CD4-positive, alpha-beta T cell treated with Interleukin-1 beta for 1 hour (primary cell): ENCODE measurements at regions not wholly inside any gene's neighbourhood (a gene's known extent, or its start where the extent isn't known, plus 50 kb on each side); places are given as distances from the start of the nearest gene placed in this dataset.

ENCODE experiments used
- DNase-seq, 2 donors: peaks; one replicate each; pipeline ENCODE4 v3.0.0-alpha.2; 2020 to 2022

DNA sequence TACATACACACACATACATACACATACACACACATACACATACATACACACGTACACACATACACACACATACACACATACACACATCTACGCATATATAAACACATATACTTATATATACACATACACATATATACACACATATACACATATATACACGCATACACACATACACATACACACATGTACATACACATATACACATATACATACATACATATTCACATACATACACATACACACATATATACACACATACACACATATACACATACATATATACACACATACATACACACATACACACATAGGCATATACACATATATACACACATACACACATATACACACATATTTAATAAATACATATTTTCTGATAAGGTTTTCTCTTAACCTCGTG, 324.0 kb downstream of the RPS6KC1 start:
- DNase-seq = no peak

DNA sequence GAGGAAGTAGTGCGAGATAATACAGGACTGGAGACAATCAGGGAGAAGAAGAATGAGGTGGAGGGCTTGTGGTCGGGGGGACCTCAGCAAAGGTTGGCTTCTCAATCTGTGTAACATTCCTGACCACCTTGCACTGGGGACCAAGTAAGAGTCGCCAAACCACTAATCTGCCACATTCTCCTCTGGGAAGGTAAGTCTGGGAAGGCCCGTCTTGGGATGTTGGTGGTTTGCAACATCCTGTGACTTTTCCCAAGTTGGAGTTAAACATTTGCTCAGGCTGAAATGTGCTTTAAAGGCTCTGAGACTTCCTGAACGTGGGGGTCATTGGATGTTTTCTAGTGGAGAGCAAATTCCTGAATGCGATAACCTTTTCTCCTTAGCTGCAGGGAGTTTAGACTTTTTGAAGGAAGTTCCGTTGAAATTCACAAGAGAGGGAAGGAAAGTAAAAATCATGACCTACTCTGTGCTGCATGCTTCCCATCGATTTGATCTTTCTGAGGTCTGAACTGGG, 325.9 kb downstream of the RPS6KC1 start:
- no peak for DNase-seq

DNA sequence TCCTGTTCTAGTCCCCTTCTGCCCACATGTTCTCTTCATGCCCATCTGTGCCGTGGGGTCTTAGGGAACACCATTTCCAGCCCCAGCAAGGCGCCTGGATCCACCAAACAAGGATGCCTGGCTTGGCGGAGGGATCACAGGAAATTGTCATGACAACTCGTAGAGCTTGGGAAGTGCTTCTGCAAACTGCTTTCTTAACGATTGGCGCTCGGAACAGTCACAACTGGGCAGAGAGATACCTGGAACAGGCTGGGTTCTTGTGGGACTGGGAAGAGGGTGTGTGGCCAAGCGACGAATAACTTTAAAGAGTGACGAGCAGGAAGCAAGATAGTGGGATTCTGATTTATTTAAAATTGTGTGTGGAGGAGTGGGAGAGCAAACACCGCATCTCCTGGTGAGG, 329.8 kb downstream of the RPS6KC1 start:
- no peak for DNase-seq

DNA sequence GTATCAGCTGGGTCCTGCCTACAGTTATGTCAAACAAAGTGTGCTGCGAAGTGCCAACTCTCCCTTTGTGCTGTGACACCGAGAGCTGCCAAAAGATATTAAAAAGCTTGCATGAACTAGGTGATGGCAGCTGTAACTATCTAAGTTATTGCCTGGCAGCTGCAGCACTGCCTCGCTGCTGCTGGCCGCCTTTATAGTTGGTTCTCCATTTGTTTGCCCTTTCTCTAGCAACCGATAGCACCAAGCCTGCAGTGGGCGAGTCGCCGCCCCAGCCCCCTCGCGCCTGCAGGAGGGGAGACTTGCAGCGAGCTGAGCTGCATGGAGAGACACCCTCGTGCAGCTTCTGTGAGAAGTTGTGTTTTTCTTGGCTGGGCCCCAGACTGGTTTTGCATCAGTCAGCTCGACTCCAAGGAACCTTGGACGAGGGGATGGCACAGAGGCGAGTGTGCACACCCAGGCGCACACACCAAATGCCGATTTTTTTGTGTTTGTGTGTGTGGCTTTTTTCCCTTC, 330.6 kb downstream of the RPS6KC1 start:
- no peak for DNase-seq

DNA sequence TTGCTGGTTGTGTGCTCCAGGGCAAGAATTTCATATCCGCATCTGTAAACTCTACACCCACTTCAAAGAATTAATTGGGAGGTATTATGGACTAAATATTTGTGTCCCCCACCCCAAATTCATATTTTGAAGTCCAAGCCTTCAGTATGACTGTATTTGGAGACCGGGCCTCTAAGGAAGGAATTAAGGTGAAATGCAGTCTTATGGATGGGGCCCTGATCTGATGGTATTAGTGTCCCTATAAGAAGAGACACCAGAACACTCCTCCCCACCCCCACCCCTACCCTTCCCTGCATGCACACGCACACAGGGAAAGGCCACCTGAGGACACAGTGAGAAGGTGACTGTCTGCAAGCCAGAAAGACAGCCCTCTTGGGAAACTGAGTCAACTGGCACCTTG, 332.4 kb downstream of the RPS6KC1 start:
- no peak for DNase-seq

DNA sequence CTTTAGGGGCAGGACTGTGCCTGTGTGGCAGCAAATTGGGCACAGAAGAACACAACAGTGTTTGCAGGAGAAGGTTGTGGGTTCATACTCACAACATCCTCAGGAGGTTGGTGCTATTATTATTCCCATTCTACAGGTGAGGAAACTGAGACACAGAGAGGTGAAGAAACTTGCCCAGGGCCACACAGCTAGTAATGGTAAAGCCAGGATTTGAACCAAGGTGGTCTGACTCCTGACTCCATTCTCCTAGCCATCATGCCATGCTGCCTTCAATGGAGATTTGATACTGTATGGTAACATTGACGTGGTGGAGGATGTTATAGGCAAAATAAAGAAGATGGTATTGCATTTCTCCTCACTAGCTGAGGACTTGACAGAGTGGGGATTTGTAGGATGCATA, 334.2 kb downstream of the RPS6KC1 start:
- no peak for DNase-seq

DNA sequence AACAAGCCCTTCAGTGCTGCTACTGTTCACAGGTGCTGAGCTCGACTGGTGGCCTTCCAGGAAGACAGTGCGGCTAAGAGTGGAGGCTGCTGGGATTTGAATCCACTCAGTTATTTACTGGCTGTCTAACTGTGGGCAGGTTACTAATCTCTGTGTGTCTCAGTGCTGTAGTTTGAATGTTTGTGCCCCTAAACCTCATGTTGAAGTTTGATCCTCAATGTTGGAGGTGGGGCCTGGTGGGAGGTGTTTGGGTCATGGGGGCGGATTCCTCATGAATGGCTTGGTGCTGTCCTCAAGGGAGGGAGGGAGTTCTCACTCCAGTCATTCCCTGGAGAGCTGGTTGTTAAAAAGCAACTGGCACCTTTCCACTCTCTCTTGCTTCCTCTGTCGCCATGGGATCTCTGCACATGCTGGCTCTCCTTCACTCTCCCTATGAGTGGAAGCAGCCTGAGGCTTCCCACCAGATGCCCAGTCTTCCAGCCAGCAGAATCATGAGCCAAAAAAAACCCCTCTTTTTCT, 334.8 kb downstream of the RPS6KC1 start:
- no peak for DNase-seq

DNA sequence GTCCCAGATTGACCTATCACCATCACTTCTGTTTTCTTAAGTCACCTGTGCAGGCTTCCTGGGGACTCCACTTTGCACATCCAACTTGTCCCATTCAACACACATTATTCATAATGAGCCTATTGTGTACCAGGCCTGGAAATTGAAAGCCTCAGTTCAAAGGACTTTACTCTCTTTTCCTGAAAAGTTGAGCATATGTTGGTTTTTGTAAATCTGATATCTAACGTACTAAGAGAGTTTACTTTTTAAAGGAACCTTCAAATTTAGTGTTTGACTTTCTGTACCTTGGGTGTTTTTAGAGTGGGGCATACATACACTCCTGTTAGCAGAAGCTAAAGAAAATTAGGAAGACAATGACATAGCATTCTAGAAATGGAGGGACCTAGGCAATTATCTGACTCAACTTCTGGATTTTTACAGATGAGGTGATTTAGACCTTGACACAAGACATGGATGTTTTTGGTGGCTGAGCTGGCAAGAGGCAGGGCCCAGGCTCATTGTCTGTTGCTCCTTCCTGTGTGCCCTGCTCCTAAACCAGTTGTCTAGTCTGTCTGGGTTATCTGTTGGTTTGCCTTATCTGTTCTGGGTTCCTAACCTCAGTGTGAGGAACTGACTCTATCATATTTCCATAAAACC, 336.5 kb downstream of the RPS6KC1 start:
- DNase-seq = no peak

DNA sequence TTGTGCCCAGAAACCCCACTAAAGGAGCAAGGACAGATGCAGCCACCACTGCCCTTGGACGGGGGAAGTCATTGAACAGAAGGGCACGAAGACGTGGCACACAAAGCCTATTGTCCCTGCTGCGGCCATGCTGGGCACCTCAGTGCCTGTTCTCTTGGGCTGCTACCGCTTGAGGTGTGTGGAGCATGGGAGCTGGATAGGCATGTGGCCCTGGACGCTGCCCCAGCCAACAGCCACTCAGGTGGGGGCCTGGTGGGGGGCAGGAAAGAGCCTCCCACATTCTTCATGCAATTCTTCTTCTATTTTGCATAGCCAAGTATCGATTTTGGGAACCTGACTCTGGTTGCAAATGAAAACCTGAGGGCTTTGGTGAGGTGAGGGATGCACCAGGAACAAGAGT, 337.2 kb downstream of the RPS6KC1 start:
- no peak for DNase-seq

DNA sequence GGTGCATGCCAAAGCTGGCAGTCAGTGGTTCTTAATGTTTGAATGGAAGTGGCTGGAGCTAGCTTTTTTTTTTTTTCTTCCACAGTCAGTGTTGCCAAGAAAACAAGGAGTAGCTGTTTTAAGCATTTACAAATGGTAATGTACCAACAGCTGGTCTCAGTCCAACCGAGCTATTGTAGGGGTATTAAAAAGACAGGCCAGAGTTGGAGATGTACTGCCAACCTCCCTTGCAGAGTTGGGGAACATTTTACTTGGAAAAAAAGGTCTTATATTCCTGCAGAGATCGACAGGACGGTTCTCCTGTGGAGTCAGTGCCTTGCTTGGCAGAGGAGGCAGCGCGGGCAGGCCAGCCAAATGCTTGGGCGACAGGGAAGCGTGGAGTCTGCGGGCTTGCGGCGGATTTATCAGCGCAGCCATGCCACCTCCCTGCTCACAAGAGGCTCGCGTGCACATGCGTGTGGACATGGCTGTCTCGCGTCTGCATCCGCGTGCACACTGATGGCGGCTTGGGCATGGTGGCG, 338.1 kb downstream of the RPS6KC1 start:
- DNase-seq = no peak

DNA sequence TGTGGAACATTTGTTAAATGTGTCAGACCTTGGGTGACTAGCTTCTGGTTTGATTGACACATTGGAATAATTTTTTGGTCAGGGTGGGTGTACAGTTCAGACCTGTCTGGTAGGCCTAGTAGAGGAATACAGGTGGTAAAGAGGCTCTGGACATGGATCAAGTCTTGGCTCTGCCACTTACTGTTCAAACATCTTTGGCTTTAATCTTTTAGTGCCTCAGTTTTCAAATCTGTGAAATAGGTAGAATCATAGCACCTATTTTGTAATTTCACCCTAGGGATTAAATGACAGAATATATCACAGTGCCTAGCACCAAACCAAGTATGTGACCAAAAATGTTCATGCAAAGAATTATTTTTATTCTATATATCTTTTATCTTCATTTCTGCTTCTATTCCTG, 340.4 kb downstream of the RPS6KC1 start:
- DNase-seq = no peak

DNA sequence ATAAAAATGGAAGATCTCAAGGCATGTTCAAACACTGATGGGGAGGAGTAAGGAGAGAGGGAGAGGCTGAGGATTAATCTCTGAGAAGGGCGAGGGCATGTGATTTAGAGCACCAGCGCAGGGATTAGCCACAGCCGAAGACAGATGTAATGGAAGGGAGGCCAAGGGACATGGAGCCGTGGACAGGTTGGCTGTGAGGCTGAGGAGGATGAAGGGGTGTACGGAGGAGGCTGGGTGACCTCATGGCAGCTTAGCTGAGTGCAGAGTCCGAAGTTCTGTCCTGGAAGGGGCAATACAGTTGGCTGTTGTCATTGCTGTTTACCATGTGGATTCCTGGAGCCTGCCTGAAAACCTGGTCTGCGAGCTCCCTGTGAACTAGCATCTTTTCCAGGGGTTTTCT, 342.8 kb downstream of the RPS6KC1 start:
- DNase-seq = no peak

DNA sequence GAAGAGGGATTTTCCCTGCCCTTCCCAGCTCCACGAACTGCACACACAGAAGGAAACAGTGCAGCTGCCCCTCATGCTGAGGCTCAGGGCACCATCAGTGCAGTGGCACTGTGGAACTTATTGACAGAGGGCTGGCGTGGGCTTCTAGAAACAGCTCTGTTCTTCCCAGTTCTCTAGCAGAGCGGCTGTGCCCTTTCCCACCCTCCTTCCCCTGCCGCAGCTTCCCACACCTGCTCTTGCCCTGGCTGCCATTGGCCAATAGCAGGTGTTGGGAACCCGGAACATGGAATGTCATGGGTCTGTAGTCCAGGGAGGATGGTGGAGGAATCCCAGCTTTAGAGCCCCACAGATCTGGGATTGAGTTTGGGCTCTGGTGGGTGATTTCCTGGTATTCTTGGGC, 343.8 kb downstream of the RPS6KC1 start:
- no peak for DNase-seq

DNA sequence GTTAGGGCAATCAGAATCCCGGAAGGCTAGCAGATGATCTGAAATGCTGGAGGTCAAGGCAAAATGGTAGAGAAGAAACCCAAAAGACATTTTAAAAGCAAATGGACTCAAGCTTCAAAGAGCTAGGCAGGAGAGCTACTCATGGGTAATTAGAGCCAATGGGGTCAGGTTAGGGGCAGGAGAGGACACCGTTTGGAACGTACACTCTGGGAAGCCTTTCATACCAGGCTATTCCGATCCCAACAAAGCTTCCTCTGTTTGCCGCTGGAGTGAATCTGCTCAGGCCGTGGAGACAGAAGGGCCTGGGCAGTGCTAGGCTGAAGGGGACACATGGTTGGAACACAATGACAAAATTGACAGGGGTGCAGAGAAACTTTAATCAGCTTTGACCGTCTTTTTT, 346.6 kb downstream of the RPS6KC1 start:
- no peak for DNase-seq

DNA sequence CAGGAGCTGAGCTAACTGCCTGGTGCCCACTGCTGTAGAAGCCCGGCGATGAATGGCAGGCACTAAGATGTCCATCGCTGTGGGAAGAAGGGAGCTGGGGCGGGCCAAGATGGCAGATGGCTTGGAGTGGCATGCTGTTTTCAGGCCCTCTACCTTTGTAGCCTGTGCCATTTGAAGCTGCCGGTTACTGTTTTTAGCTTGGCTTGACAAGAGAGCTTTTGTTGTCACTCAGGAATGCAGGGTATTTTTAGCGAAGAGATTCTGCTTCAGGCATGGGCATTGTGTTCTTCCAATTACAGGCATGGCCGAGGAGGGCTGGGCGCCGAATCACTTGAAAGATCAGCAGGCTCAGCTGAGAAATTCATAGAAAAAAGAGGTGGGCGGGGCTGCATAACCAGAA, 348.7 kb downstream of the RPS6KC1 start:
- no peak for DNase-seq

DNA sequence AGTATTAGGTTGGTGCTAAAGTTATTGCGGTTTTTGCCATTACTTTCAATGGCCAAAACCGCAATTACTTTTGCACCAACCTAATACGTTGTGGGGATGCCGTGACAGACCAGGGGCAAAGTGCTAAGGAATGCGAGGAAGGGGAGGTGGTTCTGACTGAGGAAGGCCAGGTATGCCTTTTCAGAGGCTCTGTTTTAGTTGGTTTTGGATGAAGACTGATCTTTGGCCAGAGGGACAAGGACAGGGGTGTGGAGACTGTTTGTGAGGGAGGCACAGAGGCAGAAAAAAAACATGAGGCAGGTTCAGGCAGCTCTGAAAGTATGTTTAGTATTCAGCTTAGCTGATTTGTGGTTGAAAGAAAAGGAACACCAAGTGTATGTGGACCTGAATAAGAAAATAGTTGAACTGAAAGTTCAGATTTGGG, 358.2 kb downstream of the RPS6KC1 start:
- DNase-seq = no peak

DNA sequence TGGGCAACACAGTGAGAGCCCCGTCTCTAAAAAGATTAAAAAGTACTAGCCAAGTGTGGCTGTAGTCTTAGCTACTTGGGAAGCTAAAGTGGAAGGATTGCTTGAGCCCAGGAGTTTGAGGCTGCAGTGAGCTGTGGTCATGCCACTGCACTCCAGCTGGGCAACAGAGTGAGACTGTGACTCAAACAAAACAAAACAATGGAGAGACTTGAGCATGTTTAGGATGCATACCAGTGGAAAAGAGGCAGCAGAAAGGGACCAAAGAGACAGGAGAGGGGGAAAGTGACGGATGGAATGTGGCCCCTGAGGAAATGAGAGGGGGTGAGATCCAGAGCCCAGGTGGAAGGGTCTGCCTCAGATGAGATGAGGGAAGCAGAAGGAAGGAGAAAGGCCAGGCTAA, 358.9 kb downstream of the RPS6KC1 start:
- DNase-seq = no peak

DNA sequence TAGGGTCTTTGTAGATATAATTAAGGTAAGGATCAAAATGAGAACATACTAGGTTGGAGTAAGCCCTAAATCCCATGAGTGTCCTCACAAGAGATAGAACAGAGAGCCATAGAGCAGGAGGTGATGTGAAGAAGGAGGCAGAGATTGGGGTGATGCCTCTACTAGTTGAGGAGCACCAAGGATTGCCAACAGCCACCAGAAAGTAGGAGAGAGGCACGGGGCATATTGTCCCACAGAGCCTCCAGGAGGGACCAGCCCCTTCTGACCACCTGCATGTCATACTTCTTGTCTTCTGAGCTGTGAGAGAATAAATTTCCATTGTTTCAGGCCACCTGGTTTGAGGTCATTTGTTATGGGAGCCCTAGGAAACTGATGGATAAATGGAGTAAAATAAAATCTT, 363.3 kb downstream of the RPS6KC1 start:
- DNase-seq = no peak

DNA sequence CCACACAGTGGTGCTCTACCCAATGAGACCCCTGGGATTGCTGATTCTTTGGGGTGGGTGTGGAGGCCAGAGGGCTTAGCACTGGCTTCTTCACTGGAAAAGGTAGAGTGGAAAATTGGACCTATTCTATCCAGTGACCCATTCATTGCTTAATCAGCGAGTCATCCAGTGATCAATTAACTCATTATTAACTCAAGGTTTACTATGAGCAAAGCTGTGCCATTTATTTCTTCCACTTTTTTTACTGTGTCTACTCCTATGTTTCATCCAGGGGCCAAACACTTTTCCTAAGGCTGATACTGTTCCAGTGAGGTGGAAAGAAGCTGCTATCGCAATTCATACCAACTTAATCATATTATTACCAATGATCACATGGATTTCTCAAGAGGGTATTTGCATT, 363.9 kb downstream of the RPS6KC1 start:
- DNase-seq = no peak

DNA sequence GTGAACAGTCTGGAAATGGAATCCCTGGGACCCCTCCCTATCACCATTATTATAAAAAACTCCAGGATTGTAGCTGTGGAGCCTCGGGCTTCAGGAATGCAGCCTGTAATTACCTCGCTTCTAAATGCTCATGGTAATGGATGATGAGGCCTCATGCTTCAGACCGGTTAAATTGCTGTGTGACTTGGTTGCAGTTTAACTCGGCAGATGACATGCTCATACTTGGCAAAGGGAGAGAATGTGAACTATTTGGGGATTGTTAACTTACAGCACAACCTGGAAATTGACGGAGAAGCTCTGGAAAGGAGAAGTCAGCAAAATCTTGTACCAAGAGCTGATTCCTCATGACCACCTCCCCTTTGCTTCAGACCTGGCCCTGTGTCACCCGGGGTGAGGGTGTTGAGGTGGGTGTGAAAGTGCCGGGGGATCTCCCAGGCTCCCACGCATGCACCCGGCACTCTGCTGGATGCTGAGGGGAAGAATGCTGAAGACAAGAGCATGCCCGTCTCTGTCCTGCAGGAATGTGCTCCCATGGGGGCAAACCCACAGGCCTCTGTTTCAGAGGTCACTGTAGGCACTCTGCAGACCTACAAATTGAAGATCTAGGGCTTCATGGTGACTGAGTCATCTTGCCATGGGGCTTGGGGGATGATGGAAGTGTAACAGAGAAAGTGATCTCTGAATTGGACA, 364.8 kb downstream of the RPS6KC1 start:
- no peak for DNase-seq

DNA sequence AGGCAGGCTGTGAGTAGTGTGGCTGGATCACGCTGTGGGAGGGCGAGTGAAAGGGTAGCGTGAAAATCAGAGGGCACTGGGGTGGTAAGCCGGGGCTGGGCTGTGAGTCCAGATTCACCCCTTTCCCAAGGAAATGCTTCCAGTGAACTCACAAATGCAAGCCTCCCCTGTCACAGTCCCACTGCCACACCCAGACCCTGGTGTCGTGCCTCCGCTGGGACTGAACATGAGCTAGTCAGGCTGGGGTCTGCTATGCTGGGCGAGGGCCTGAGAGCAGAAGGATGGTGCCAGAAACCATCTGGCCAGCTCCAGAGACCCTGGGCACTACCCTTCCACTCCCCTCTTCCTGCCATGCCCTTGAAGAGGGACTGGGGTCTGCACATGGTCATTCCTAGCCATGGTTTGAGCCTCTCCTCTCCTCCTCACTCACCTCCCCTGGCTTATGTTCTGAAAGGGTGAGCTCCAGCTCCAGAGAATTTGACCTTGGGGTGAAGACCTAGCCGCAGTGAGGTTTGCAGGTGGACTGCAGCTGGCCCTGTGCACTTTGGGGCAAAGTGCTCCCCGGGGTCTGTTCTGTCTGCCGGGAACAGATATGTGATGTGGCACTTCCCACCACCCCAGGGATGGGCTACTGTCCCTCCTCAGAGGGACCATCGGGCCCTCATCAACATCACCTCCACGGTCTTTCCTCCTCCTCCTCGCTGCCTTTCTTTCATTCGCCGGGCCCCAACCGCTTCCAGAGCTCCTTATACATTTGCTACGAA, 365.6 kb downstream of the RPS6KC1 start:
- no peak for DNase-seq

DNA sequence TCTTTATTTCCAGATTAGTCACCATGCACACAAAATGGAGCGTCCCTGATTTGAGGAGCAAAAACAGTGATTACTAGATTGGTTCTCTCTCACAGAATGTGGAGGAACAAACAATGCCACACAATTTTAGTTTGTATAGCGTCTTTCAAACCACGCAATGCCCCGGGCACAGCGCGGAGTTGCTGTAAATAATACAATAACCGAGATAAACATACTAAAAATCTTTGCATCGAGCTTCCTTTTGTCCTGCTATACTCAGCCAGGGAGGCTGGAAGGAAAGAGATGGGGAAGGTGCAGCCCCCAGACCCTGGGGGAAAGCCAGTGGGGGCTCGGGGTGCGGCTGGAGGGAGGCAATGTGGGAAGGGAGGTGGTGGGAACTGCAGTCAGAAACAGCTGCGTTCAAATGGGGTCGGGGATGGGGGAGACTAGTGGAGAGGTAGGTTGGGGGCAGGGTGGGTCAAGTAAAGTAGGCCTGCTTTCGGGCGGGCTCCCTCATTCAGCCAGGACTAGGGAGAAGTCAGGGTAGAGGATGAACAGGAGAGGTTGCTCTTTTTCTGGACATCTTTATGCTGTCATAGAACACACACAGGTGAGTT, 366.3 kb downstream of the RPS6KC1 start:
- DNase-seq = no peak

DNA sequence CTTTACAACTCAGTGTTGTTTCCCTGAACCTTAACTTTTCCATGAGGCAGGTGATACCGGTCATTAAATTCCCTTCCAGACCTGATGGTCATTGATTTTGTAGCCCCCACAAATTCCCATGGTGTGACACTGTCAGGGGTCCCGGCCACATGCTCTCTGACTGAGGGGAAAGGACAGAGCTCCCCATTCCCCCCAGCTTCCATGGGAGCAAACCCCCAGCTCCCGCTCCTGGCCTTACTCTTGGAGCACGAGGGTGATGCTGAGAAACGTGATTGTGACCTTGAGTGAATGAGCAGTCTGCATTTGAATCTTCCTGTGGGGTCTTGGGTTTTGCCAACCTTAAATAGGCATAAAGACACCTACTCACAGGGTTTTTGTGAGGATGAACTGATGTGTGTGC, 366.8 kb downstream of the RPS6KC1 start:
- DNase-seq = no peak
